PC-3 (cell line): ENCODE measurements at regions not wholly inside any gene's neighbourhood (a gene's known extent, or its start where the extent isn't known, plus 50 kb on each side); places are given as distances from the start of the nearest gene placed in this dataset.

Experiments used
- ATAC-seq: fragments of 200-7000 bp; cut with Tn5 transposase; 2 replicates; pipeline ENCODE4 v1.9.1; 2020; ENCODE audit warnings: mild to moderate bottlenecking, moderate library complexity
- BruUV-seq: library from RNA; stranded (reverse); fragments of 400-500 nt; replicated peaks from 2 replicates; lab custom pipeline; 2021; lab: Mats Ljungman, UMichigan
- CTCF ChIA-PET: fragments of 300-600 bp; sonication (Branson Sonifier 250); formaldehyde crosslinking; loops from one replicate; lab custom pipeline; 2022; ENCODE audit warnings: antibody characterized with exemption; lab: Charles Lee
- POLR2A ChIA-PET: fragments of 300-600 bp; sonication (Branson Sonifier 250); formaldehyde crosslinking; loops from one replicate; lab custom pipeline; 2022; ENCODE audit warnings: antibody characterized with exemption; ENCODE audit not compliant: unreplicated experiment; lab: Charles Lee
- DNase-seq: peaks from one replicate; pipeline ENCODE4 v3.0.0-alpha.2; 2015
- H2AFZ ChIP-seq: fragments of 300-600 bp; sonication (generic); 2 replicates; pipeline ENCODE4 v1.6.0; 2016; ENCODE audit warnings: antibody characterized with exemption, low read length
- H3F3A ChIP-seq: fragments of 300-600 bp; sonication (generic); one replicate; pipeline ENCODE4 v1.6.0; 2017; ENCODE audit warnings: antibody characterized with exemption, low read length, control low read depth, mild to moderate bottlenecking; ENCODE audit not compliant: unreplicated experiment
- H3K27ac ChIP-seq: fragments of 300-600 bp; sonication (generic); 2 replicates; pipeline ENCODE4 v1.5.1; 2016; ENCODE audit warnings: mild to moderate bottlenecking, low read length
- H3K27me3 ChIP-seq: fragments of 300-600 bp; sonication (generic); 2 replicates; pipeline ENCODE4 v1.6.1; 2016; ENCODE audit warnings: low read length, mixed read lengths
- H3K36me3 ChIP-seq: fragments of 300-600 bp; sonication (generic); 2 replicates; pipeline ENCODE4 v1.6.1; 2016; ENCODE audit warnings: low read depth, mixed run types, low read length, mixed read lengths
- H3K4me1 ChIP-seq: fragments of 300-600 bp; sonication (generic); 2 replicates; pipeline ENCODE4 v1.5.1; 2016; ENCODE audit warnings: low read length; ENCODE audit not compliant: insufficient read depth
- H3K4me2 ChIP-seq: fragments of 300-600 bp; sonication (generic); 2 replicates; pipeline ENCODE4 v1.6.0; 2016; ENCODE audit warnings: low read length
- H3K4me3 ChIP-seq: fragments of 300-600 bp; sonication (generic); 2 replicates; pipeline ENCODE4 v1.5.1; 2016; ENCODE audit warnings: mild to moderate bottlenecking, low read length, mixed read lengths
- H3K79me2 ChIP-seq: fragments of 300-600 bp; sonication (generic); 2 replicates; pipeline ENCODE4 v1.6.1; 2017; ENCODE audit warnings: low read length, mixed read lengths
- H3K9ac ChIP-seq: fragments of 300-600 bp; sonication (generic); 2 replicates; pipeline ENCODE4 v1.6.0; 2016; ENCODE audit warnings: mild to moderate bottlenecking, low read length
- H3K9me2 ChIP-seq: fragments of 300-600 bp; sonication (generic); replicated peaks from 2 replicates; pipeline ENCODE4 v1.6.1; 2016; ENCODE audit warnings: mixed run types, low read length, mixed read lengths
- H3K9me3 ChIP-seq: fragments of 300-600 bp; sonication (generic); 2 replicates; pipeline ENCODE4 v1.6.1; 2016; ENCODE audit warnings: low read length, mixed read lengths
- H4K20me1 ChIP-seq: fragments of 300-600 bp; sonication (generic); 2 replicates; pipeline ENCODE4 v1.6.1; 2016; ENCODE audit warnings: low read length, mixed read lengths
- CTCF ChIP-seq: fragments of 300-600 bp; sonication (generic); conservative IDR thresholded peaks from 2 replicates; pipeline ENCODE4 v1.5.1; 2017; ENCODE audit warnings: antibody characterized with exemption, low read depth, mild to moderate bottlenecking, low read length
- EZH2 ChIP-seq: fragments of 300-600 bp; sonication (generic); IDR thresholded peaks from one replicate; pipeline ENCODE4 v1.6.1; 2017; ENCODE audit warnings: antibody characterized with exemption, mild to moderate bottlenecking, low read length; ENCODE audit not compliant: unreplicated experiment
- EZH2phosphoT487 ChIP-seq: fragments of 300-600 bp; sonication (generic); IDR thresholded peaks from 2 replicates; pipeline ENCODE4 v1.6.1; 2018; ENCODE audit warnings: mild to moderate bottlenecking, antibody characterized with exemption, low read length, borderline replicate concordance
- intact Hi-C: fragments of 100-400 bp; cut with micrococcal nuclease; formaldehyde crosslinking; loops from 2 replicates; pipeline ENCODE4 v1.9.0; 2023

GRCh38 chr6:23244300-23244699 lies 674.9 kb downstream of the HDGFL1 start:
- no peak for TF ChIP-seq CTCF
- no peak for TF ChIP-seq EZH2phosphoT487
- no peak for TF ChIP-seq EZH2
- ChIA-PET POLR2A (no interaction called here), CTCF (no interaction called here)
- Histone ChIP-seq H3K4me3 (no peak overlapping the region), H3K79me2 (no peaks in the 10 kb centered on the region), H3K9ac (peak overlapping the region; percentile 61), H4K20me1 (no peaks in the 10 kb centered on the region), H3K27me3 (no peaks in the 10 kb centered on the region), H3K4me1 (peaks cover 22% of the 10 kb centered on the region), H3K4me2 (peak overlapping the region; percentile 28), H3K27ac (peak overlapping the region; percentile 91), H2AFZ (no peak overlapping the region), H3F3A (peaks cover 3% of the 10 kb centered on the region), H3K9me2 (no peaks in the 10 kb centered on the region), H3K36me3 (no peaks in the 10 kb centered on the region), H3K9me3 (no peaks in the 10 kb centered on the region)
- intact Hi-C loops, result no loop called here
- peak; percentile 88 for ATAC-seq
- BruUV-seq, result no TSS peak
- peak; percentile 90 for DNase-seq

- no peaks in the 10 kb centered on the region for H3K79me2 ChIP-seq
- DNase-seq, result no peak
- H2AFZ ChIP-seq, result no peak overlapping the region
- no peaks in the 10 kb centered on the region for H4K20me1 ChIP-seq
- no peak overlapping the region for H3K27ac ChIP-seq
- H3K36me3 ChIP-seq, result no peaks in the 10 kb centered on the region
- ChIA-PET CTCF (no interaction called here), POLR2A (no interaction called here)
- TF ChIP-seq EZH2 (no peak), CTCF (no peak), EZH2phosphoT487 (no peak)
- intact Hi-C loops, result no loop called here
- peaks cover 3% of the 10 kb centered on the region for H3F3A ChIP-seq
- H3K4me1 ChIP-seq, result peaks cover 22% of the 10 kb centered on the region
- no peak for ATAC-seq
- H3K27me3 ChIP-seq, result no peaks in the 10 kb centered on the region
- BruUV-seq, result no TSS peak
- H3K4me3 ChIP-seq, result no peak overlapping the region
- H3K4me2 ChIP-seq, result no peak overlapping the region
- H3K9me3 ChIP-seq, result no peaks in the 10 kb centered on the region
- H3K9me2 ChIP-seq, result no peaks in the 10 kb centered on the region
- H3K9ac ChIP-seq, result no peak overlapping the region
Measured at GRCh38 chr6:23245572-23245971, 676.2 kb downstream of the HDGFL1 start.

GRCh38 chr6:23246896-23247295 lies 677.5 kb downstream of the HDGFL1 start:
- H3K9ac ChIP-seq, result no peak overlapping the region
- no peak overlapping the region for H2AFZ ChIP-seq
- H3K4me1 ChIP-seq, result peaks cover 22% of the 10 kb centered on the region
- no peaks in the 10 kb centered on the region for H3K79me2 ChIP-seq
- no peaks in the 10 kb centered on the region for H3K36me3 ChIP-seq
- ChIA-PET CTCF (no interaction called here), POLR2A (no interaction called here)
- H3K9me3 ChIP-seq, result no peaks in the 10 kb centered on the region
- H3F3A ChIP-seq, result peaks cover 3% of the 10 kb centered on the region
- no peak for ATAC-seq
- no peak overlapping the region for H3K4me2 ChIP-seq
- no peaks in the 10 kb centered on the region for H3K9me2 ChIP-seq
- peak; percentile 19 for DNase-seq
- H3K4me3 ChIP-seq, result no peak overlapping the region
- no TSS peak for BruUV-seq
- intact Hi-C loops, result no loop called here
- H4K20me1 ChIP-seq, result no peaks in the 10 kb centered on the region
- H3K27ac ChIP-seq, result no peak overlapping the region
- no peaks in the 10 kb centered on the region for H3K27me3 ChIP-seq
- TF ChIP-seq EZH2 (no peak), CTCF (no peak), EZH2phosphoT487 (no peak)
